Hepatocyte (in vitro differentiated cells): ENCODE measurements at regions not wholly inside any gene's neighbourhood (a gene's known extent, or its start where the extent isn't known, plus 50 kb on each side); places are given as distances from the start of the nearest gene placed in this dataset.

ENCODE experiments used
- DNase-seq: peaks from one replicate; pipeline ENCODE4 v3.0.0-alpha.2; 2016; ENCODE audit warnings: low spot score
- H2AFZ ChIP-seq: fragments of 200-600 bp; sonication (generic); 2 replicates; pipeline ENCODE4 v1.6.0; 2016; ENCODE audit warnings: antibody characterized with exemption, mild to moderate bottlenecking
- H3K27ac ChIP-seq: fragments of 200-600 bp; sonication (generic); 2 replicates; pipeline ENCODE4 v1.5.1; 2016; ENCODE audit warnings: mild to moderate bottlenecking
- H3K27me3 ChIP-seq: fragments of 200-600 bp; sonication (generic); 2 replicates; pipeline ENCODE4 v1.6.1; 2016
- H3K36me3 ChIP-seq: fragments of 200-600 bp; sonication (generic); replicated peaks from 2 replicates; pipeline ENCODE4 v1.5.1; 2016; ENCODE audit warnings: low read depth; ENCODE audit not compliant: insufficient read depth
- H3K4me1 ChIP-seq: fragments of 200-600 bp; sonication (generic); 2 replicates; pipeline ENCODE4 v1.5.1; 2016; ENCODE audit warnings: mild to moderate bottlenecking, moderate library complexity; ENCODE audit not compliant: insufficient read depth
- H3K4me2 ChIP-seq: fragments of 200-600 bp; sonication (generic); 2 replicates; pipeline ENCODE4 v1.6.0; 2016
- H3K4me3 ChIP-seq: fragments of 200-600 bp; sonication (generic); 2 replicates; pipeline ENCODE4 v1.5.1; 2016; ENCODE audit warnings: mild to moderate bottlenecking
- H3K79me2 ChIP-seq: fragments of 200-600 bp; sonication (generic); 2 replicates; pipeline ENCODE4 v1.6.0; 2017; ENCODE audit warnings: mild to moderate bottlenecking
- H3K9me2 ChIP-seq: fragments of 200-600 bp; sonication (generic); replicated peaks from 2 replicates; pipeline ENCODE4 v1.6.0; 2017; ENCODE audit warnings: mild to moderate bottlenecking; ENCODE audit not compliant: insufficient read depth
- H3K9me3 ChIP-seq: fragments of 200-600 bp; sonication (generic); 2 replicates; pipeline ENCODE4 v1.5.1; 2016; ENCODE audit warnings: low read depth, mild to moderate bottlenecking
- H4K20me1 ChIP-seq: fragments of 200-600 bp; sonication (generic); 2 replicates; pipeline ENCODE4 v1.6.0; 2016; ENCODE audit warnings: mild to moderate bottlenecking; ENCODE audit not compliant: insufficient read depth, poor library complexity, severe bottlenecking
- CTCF ChIP-seq: fragments of 200-600 bp; sonication (generic); IDR thresholded peaks from 2 replicates; pipeline ENCODE4 v1.5.1; 2016; ENCODE audit warnings: antibody characterized with exemption, mild to moderate bottlenecking; ENCODE audit not compliant: poor library complexity
- EZH2 ChIP-seq: fragments of 200-600 bp; sonication (generic); IDR thresholded peaks from 2 replicates; pipeline ENCODE4 v1.6.1; 2016; ENCODE audit warnings: antibody characterized with exemption, mild to moderate bottlenecking, borderline replicate concordance
- EZH2phosphoT487 ChIP-seq: fragments of 200-600 bp; sonication (generic); IDR thresholded peaks from one replicate; pipeline ENCODE4 v1.6.1; 2018; ENCODE audit warnings: antibody characterized with exemption, mild to moderate bottlenecking, low read depth, moderate library complexity; ENCODE audit not compliant: unreplicated experiment, severe bottlenecking
- WGBS: methylation state at CpG from one replicate; pipeline ENCODE4 v1.1.6; 2016; ENCODE audit warnings: low lambda C conversion rate; ENCODE audit errors: missing lambda C conversion rate; 5-methylcytosine and 5-hydroxymethylcytosine counted together

GRCh38 chr6:119440953-119441352, 91.4 kb upstream of the MAN1A1 start:
- Histone ChIP-seq H3K9me2 (no peaks in the 10 kb centered on the region), H3K36me3 (no peaks in the 10 kb centered on the region), H3K27ac (no peak overlapping the region), H4K20me1 (no peaks in the 10 kb centered on the region), H2AFZ (no peak overlapping the region), H3K79me2 (no peaks in the 10 kb centered on the region), H3K4me1 (no peaks in the 10 kb centered on the region), H3K27me3 (no peaks in the 10 kb centered on the region), H3K9me3 (no peaks in the 10 kb centered on the region), H3K4me3 (no peak overlapping the region), H3K4me2 (no peak overlapping the region)
- WGBS, result 99% methylated on average over 37 of the region's 37 CpGs
- TF ChIP-seq CTCF, result no peak
- no peak for TF ChIP-seq EZH2
- no peak for TF ChIP-seq EZH2phosphoT487
- no peak for DNase-seq

GRCh38 chr6:119436583-119436982, 87.0 kb upstream of the MAN1A1 start:
- WGBS, result 64% methylated on average over 3 of the region's 3 CpGs

GRCh38 chr6:119431799-119432198, 82.2 kb upstream of the MAN1A1 start:
- Histone ChIP-seq H4K20me1 (no peaks in the 10 kb centered on the region), H3K27me3 (no peaks in the 10 kb centered on the region), H3K9me3 (no peaks in the 10 kb centered on the region), H3K27ac (no peak overlapping the region), H3K36me3 (no peaks in the 10 kb centered on the region), H3K4me3 (no peak overlapping the region), H3K4me2 (no peak overlapping the region), H2AFZ (no peak overlapping the region), H3K4me1 (no peaks in the 10 kb centered on the region), H3K79me2 (no peaks in the 10 kb centered on the region), H3K9me2 (no peaks in the 10 kb centered on the region)
- TF ChIP-seq EZH2phosphoT487 (no peak), EZH2 (no peak), CTCF (no peak)
- 80% methylated on average over 1 of the region's 1 CpG for WGBS
- DNase-seq, result no peak

More at GRCh38 chr6:119436583-119436982, 87.0 kb upstream of the MAN1A1 start:
- TF ChIP-seq CTCF, result no peak
- Histone ChIP-seq H3K27ac (no peak overlapping the region), H3K4me3 (no peak overlapping the region), H3K9me2 (no peaks in the 10 kb centered on the region), H3K36me3 (no peaks in the 10 kb centered on the region), H3K79me2 (no peaks in the 10 kb centered on the region), H3K27me3 (no peaks in the 10 kb centered on the region), H3K4me2 (no peak overlapping the region), H4K20me1 (no peaks in the 10 kb centered on the region), H3K4me1 (no peaks in the 10 kb centered on the region), H3K9me3 (no peaks in the 10 kb centered on the region), H2AFZ (no peak overlapping the region)
- DNase-seq, result no peak

GRCh38 chr6:119430805-119431204, 81.2 kb upstream of the MAN1A1 start:
- TF ChIP-seq EZH2phosphoT487 (no peak), EZH2 (no peak), CTCF (no peak)
- no peak for DNase-seq
- 5% methylated on average over 1 of the region's 1 CpG for WGBS

More at GRCh38 chr6:119430805-119431204, 81.2 kb upstream of the MAN1A1 start:
- Histone ChIP-seq H3K27me3 (no peaks in the 10 kb centered on the region), H3K4me2 (no peak overlapping the region), H3K79me2 (no peaks in the 10 kb centered on the region), H3K9me3 (no peaks in the 10 kb centered on the region), H3K4me3 (no peak overlapping the region), H4K20me1 (no peaks in the 10 kb centered on the region), H3K36me3 (no peaks in the 10 kb centered on the region), H2AFZ (no peak overlapping the region), H3K4me1 (no peaks in the 10 kb centered on the region), H3K27ac (no peak overlapping the region), H3K9me2 (no peaks in the 10 kb centered on the region)
